ENCODE measurements at regions not wholly inside any gene's neighbourhood (a gene's known extent, or its start where the extent isn't known, plus 50 kb on each side); places are given as distances from the start of the nearest gene placed in this dataset.

DNA sequence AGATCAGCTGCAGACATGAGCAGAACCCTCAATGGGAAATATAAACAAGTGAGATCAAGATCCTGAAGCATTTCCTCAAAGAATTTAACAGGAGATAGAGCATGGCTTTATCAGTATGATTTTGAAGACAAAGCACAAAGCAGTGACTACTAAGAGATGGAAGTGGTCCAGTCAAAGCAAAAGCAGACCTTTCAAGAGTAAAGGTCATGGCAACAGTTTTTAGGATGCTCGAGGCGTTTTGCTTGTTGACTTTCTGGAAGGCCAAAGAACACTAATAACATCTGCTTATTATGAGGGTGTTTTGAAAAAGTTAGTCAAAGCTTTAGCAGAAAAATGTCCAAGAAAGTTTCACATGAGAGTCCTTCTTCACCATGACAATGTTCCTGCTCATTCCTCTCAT lies 128.5 kb downstream of the KCNE4 start:
- H2AK5ac ChIP-seq (ENCODE audit: low read depth, low read length), result no peak overlapping the region
- no peak overlapping the region for H2BK5ac ChIP-seq (ENCODE audit: low read depth, low read length)
- no peak overlapping the region for H4K91ac ChIP-seq (replicated peaks; ENCODE audit: insufficient read length, low read length)
- no peaks in the 10 kb centered on the region for H3K4me1 ChIP-seq (replicated peaks in 1 of 4; ENCODE audit: control insufficient read depth in 3 of 4, insufficient read depth in 4 of 4, low read length in 3 of 4)
- no peak overlapping the region for H3K27ac ChIP-seq (ENCODE audit: low read depth, low read length)
- no peaks in the 10 kb centered on the region for H3K27me3 ChIP-seq (replicated peaks in 1 of 4; ENCODE audit: control insufficient read depth in 3 of 4, extremely low read depth in 1 of 4, insufficient read depth in 3 of 4, low read length in 3 of 4)
- WGBS, 2 experiments (ENCODE audit: extremely low coverage in 1 of 2, insufficient coverage in 1 of 2, insufficient read length in 1 of 2, insufficient replicate concordance in 2 of 2, low coverage in 1 of 2, low lambda C conversion rate in 2 of 2, missing lambda C conversion rate in 1 of 2), result 85% methylated on average over 2 of the region's 2 CpGs; no CpG with 5 or more reads in 1 of the 2 experiments
- H3K79me2 ChIP-seq (ENCODE audit: control insufficient read depth in 1 of 2, insufficient read depth in 2 of 2, low read length in 2 of 2), result no peaks in the 10 kb centered on the region
- H4K5ac ChIP-seq (ENCODE audit: insufficient read length, low read depth, low read length), result no peak overlapping the region
- no peak overlapping the region for H3K4ac ChIP-seq (replicated peaks; ENCODE audit: insufficient read length, low read depth, low read length)
- no peak overlapping the region for H3K9ac ChIP-seq (replicated peaks in 1 of 4; ENCODE audit: extremely low read depth in 1 of 4, low read depth in 3 of 4, low read length in 3 of 4)
- TF ChIP-seq CHD1 (IDR thresholded peaks at IDR 0.05; ENCODE audit: low read depth, low read length), result no peak
- H4K20me1 ChIP-seq (replicated peaks in 1 of 2; ENCODE audit: control insufficient read depth in 1 of 2, insufficient read depth in 2 of 2, low read length in 2 of 2), result no peaks in the 10 kb centered on the region
- no peak overlapping the region for H2BK120ac ChIP-seq (replicated peaks; ENCODE audit: low read depth, low read length)
- no peak overlapping the region for H4K8ac ChIP-seq (ENCODE audit: extremely low read depth, insufficient read depth, low read length)
- no peak overlapping the region for H3K4me2 ChIP-seq (ENCODE audit: insufficient read depth in 1 of 2, low read depth in 2 of 2, low read length in 2 of 2)
- H3K14ac ChIP-seq (ENCODE audit: insufficient read length), result no peak overlapping the region
- no peak overlapping the region for H2AFZ ChIP-seq (ENCODE audit: low read length)
- POLR2A ChIA-PET (ENCODE audit: partially characterized antibody), result no interaction called here
- H3K23ac ChIP-seq (ENCODE audit: insufficient read length), result no peak overlapping the region
- CTCF ChIA-PET (ENCODE audit: partially characterized antibody), result interaction anchor here (1.6 kb wide), 1 partner anchor 60 kb away, joined by 3 read pairs; no protein-coding TSS in a partner anchor
- no peak overlapping the region for H3K4me3 ChIP-seq (ENCODE audit: extremely low read depth in 1 of 4, insufficient read depth in 2 of 4, low read depth in 3 of 4, low read length in 4 of 4)
- H3K36me3 ChIP-seq (ENCODE audit: control insufficient read depth in 2 of 4, insufficient read depth in 4 of 4, low read length in 3 of 4), result no peaks in the 10 kb centered on the region
- DNase-seq (ENCODE audit: low read depth in 1 of 2, low spot score in 2 of 2) (no peak), FAIRE-seq (no peak)
- peaks cover 4% of the 10 kb centered on the region in 2 experiments; a peak in 3 of 4 replicates for H3K9me3 ChIP-seq (ENCODE audit: insufficient read depth in 2 of 2, low read depth in 1 of 2, low read length in 1 of 2)
- H2BK12ac ChIP-seq (ENCODE audit: low read depth, low read length), result no peak overlapping the region
- no peaks in the 10 kb centered on the region for H3K79me1 ChIP-seq (ENCODE audit: low read depth, low read length)
- no peaks in the 10 kb centered on the region for H3K23me2 ChIP-seq (ENCODE audit: low read depth, low read length)
- no peak overlapping the region for H3K56ac ChIP-seq (replicated peaks; ENCODE audit: insufficient read length, low read depth, low read length)
- no peak overlapping the region for H3K18ac ChIP-seq (ENCODE audit: extremely low read depth, low read length)
- no peak overlapping the region for H2BK20ac ChIP-seq (ENCODE audit: low read length)
- H2BK15ac ChIP-seq (ENCODE audit: low read length), result no peak overlapping the region

Measured in H1 (cell line).